GM18909 (cell line): ENCODE measurements at regions not wholly inside any gene's neighbourhood (a gene's known extent, or its start where the extent isn't known, plus 50 kb on each side); places are given as distances from the start of the nearest gene placed in this dataset.

ENCODE experiments used
- ATAC-seq: cut with Tn5 transposase; IDR thresholded peaks from one replicate; pipeline ENCODE4 v1.9.1; 2021; ENCODE audit warnings: mild to moderate bottlenecking; ENCODE audit not compliant: unreplicated experiment, poor library complexity

GRCh38 chr13:55345224-55345623 is 1795.5 kb upstream of the PRR20A start:
- no peak for ATAC-seq

DNA sequence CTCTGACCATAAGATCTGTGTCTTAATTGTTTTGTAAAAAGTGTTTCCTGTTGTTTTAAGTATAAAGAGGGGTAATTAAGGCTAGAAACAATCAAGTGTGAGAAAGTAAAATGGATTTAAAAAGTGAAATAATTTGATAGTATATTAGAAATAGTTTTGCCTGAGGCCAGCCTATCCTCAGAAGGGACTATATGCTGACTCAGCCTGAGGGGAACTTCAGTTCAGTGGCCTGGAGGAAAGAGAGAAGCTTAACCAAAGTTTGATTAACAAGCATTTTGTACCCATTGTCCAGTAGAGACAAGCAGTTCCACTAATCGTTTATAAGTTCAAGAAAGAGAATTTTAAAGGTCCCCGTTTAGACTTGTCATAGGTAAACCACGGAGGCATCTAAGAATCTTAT is 1793.2 kb upstream of the PRR20A start:
- no peak for ATAC-seq

GRCh38 chr13:55359067-55359466 is 1781.7 kb upstream of the PRR20A start:
- no peak for ATAC-seq

DNA sequence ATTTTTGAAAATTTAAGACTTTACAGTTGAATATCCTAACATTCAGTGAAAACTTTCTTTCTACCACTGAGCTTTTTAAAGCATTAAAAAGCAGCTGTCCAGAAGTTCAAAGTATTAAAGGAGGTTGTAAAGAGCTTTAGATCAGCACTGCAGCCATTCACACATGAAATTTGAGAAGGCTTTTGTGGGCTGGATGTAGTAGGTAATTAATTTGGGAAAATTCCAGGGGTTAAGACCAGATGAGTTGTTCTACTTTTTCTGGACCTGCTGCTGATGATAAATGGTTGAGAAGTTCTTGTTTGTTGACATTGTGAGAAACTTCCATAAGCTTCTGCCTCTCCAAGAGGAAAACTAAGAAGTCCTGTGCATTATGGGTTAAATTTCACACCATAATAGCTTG is 1779.6 kb upstream of the PRR20A start:
- ATAC-seq = no peak

DNA sequence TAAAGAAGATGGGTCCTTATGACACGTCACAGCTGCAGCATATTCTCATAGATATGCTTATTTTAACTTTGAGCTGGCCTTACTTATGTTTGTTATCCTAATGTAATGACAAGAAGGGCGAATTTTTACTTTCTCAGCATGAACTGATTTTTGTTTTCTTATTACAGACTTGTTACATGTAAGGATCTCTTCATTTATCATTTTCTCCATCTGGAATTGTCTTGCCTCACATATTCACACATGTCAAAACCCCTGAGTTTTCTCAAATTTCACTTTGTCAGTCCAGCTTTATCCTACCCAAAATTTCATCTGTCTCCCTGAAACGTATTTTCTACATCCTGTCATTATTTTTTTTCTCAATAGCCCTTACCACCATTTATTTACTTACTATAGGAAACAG is 1774.0 kb upstream of the PRR20A start:
- ATAC-seq = no peak

DNA sequence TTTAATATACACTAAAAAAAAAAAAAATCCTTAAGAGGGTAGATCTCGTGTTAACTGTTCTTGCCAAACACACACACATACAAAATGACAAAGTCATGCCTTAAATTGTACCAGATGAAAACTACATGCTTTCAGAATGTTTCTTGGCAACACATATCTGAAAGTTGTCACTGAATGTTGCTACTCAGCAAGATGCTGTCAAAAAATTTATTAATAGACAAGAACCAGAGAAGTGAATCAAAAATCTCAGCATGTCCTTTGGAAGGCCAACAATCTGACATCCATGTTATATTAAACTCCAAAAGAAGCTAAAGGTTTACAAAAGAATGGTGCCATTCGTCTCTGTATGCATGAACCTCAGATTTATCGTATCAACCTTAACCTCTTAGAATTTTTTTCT is 1746.2 kb upstream of the PRR20A start:
- no peak for ATAC-seq

- ATAC-seq = no peak
Observed at GRCh38 chr13:55402870-55403269, 1737.8 kb upstream of the PRR20A start.

DNA sequence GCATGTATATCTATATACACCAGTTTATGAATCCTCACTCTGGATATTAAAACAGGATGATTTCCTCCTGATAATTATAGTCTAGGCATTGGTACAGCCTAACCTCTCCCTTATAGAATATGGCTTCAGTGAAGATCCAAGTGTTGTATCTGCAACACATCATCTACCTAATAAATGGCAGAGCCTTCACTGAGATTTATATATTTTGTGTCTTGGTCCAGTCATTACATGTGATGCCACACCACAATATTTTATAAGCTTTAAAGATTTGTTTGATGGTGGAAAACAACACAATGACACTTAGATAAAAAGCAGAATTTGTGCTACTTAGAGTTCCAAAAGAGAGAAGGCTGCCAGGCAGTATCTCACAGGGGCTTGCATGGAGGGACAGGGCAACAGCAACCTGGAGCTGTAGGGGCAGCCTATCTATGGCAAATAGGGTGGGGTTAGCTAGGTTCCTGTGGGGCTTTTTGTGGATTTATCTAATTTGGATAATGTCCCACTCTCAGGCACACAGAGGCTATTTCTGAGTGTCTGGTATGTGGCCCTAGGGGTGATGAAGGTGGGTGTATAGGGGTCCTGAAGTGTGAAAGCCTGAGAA is 1736.7 kb upstream of the PRR20A start:
- no peak for ATAC-seq

DNA sequence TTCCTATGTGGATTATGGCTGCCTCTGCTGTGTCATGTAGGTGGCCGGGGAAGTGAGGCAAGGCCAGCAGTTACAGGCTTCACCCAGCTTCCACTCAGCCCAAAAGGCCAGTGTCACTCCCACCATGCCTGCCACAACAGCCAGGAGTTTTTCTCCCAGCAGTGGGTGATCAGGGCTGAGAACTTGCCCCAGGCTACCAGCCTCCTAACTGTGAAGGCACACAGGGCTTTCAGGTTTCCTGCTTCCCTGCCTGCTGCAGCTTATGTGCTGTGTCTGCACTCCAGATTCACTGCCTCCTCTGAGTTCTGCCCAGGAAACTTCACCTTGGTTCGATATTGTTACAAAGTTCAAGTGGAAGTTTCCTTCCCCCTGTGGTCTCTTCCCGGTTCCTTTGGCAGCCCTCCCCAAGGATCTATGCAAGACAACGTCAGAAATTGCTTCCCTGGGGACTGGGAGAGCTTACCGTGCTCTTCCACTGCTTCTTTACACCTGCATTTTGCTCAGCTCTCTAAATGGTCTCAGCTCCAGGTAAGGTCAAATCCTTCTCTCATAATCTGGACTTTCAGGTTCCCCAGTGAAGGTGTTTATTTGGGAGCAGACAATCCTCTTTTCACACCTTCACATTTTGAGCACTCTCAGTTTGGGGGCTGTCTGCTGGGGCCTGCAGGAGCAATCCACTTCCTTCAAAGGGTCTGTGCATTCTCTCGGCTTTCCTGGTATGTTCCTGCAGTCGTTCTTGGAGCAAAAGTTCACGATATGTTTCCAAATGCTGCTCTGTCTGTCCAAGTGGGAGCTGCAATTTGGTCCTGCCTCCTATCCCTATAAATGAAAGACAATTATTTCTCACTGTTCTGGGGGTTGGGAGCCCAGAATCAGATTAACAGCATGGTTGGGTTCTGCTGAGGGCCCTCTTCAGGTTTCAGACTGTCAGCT is 1730.1 kb upstream of the PRR20A start:
- ATAC-seq = no peak

DNA sequence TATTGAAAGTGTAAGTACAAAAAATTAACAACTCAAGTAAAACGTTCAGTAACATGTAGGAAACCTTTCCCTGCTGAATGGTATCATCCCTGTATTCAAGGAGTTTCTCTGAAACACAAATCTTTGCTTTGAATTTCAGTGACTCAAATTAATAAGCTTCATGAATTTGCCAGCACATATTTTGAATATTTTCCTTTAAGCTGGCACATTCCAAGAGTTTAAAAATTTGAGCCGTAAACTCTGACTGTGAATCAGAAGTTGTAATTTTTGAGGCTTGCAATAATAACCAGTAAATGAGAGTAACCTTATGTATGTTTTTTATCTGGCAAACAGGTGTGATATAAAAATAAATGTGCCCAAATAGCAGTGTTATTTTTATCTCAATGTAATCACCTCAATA is 1722.6 kb upstream of the PRR20A start:
- ATAC-seq = no peak

- ATAC-seq = no peak
Observed at GRCh38 chr13:55432814-55433213, 1707.9 kb upstream of the PRR20A start.

- ATAC-seq = no peak
Observed at GRCh38 chr13:55437162-55437561, 1703.6 kb upstream of the PRR20A start.

DNA sequence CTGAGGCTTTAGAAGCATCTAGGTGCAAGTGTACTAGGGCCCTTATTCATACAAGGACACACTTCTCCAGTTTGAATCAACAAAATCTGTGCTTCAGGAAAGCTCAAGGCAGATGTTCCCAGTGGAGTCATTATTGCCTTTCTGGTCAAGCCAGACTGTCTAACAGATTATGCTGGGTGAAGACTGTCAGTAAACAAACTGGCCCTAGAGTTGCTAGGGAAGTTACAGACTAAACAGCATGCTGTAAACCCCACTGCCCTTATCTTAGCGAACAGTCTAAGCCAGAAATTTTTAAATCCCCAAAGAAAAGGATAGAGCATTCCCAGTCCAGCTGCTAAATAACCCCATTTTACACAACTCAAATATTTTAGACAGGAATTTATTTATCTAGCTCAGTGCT is 1701.3 kb upstream of the PRR20A start:
- ATAC-seq = no peak

DNA sequence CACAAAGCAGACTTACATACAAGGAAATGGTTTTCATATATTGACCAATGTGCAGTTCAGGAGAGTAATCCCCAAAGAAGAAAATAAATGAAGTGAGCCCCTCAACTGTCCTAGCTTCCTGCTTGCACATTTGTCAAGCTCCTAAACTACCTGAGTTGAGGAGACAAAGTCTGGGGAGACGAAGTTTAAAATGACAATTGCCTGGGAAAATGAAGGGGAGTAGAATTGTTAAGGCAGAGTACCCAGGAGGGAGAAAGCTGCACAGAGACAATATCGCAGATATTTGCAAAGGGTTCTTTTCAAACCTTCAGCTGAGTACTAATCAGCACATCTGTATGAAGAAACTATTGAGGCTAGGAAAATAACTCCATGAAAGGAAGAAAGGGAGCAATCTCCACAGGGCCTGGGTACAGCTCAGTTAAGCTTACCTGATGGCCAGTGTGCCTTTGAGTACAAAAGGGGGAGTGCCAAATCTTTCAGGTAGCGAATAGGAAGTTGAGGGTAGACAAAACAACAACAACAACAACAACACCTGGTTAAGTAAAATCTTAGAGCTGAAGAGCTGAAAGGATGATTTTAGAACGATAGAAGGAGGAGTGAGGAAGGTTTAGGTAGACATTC is 1700.1 kb upstream of the PRR20A start:
- no peak for ATAC-seq

DNA sequence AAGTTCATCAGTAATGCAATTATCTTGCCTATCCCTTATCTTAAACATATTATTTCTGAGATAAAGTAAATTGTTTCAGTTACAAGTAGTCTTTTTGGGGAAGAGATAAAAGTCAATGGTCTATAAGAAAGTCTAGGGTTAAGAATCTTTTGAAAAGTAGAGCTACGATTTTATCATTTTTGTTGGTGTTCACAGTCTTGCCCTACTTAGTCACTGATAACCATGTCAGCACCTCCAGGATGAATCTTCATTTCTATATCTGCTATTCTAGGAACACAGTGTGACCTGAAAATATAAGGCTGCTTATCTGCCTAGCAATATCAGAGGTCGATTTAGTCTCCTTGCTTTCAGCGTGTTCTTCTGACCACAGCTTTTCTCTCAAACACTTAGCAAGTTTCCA is 1676.5 kb upstream of the PRR20A start:
- no peak for ATAC-seq

DNA sequence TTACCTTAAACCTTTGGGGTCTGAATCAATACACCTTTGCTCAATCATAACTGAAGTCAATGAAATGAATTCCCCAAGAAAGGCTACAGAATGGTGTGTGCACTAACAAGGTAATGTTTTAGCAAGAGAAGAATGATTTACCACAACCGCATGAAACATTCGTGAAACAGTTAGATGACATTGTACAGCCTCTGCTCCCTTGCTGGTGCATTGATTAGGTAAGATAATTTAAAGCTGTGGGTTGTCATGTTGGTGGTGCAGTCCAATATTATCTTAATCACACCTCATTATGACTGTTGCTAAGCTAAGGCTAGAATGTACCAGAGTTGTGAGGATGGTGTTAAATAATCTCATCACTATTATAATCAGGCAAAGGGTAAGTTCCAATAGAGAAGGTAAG is 1673.2 kb upstream of the PRR20A start:
- no peak for ATAC-seq

DNA sequence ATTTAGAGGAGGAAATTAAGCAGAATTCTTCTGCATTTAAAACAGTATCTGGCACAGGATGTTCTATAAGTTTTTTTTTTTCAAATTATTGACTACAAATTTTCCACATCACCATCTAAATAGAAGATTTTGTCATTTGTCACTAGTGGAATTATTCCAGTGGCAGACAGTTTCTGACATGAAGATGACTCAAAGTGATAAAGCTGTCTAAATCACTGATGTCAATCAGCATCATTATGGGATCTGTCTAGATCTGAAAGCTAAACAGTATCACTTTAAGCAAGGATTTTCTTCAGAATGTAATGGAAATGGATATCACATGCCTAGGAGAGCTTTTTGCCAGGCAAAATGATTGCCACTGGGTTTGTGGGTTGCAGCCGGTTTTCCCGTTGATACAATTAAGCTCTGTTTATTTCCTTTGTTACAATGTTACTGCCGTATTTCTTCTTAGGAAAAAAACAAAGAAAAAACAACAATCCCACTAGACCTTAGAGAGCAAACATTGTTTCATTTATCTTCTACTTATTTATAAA is 1657.0 kb upstream of the PRR20A start:
- ATAC-seq = no peak

GRCh38 chr13:55493297-55493696 is 1647.4 kb upstream of the PRR20A start:
- no peak for ATAC-seq

DNA sequence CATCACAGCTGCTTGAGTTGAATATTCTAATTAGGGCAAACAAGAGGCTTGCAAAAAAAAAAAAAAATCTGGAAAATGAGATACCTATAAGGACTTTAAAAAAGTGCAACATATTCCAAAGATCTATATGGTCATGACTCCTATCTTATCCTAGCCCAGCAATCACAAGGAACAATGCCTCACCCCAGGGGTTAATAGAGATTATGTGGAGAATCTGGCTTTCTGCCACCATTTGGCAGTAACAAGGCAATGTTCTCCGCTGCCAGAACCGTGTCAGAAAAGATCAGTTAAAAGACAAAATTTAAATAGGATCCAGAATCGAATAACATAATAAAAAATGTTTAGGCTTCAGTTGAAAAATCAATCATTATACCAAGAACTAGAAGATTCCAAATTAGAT is 1643.2 kb upstream of the PRR20A start:
- ATAC-seq = no peak

GRCh38 chr13:55500694-55501093 is 1640.0 kb upstream of the PRR20A start:
- ATAC-seq = no peak

GRCh38 chr13:55516610-55517009 is 1624.1 kb upstream of the PRR20A start:
- no peak for ATAC-seq
